ENCODE measurements at regions not wholly inside any gene's neighbourhood (a gene's known extent, or its start where the extent isn't known, plus 50 kb on each side); places are given as distances from the start of the nearest gene placed in this dataset.

GRCh38 chr9:13974891-13975290 lies 339.1 kb downstream of the NFIB start:
- DNase-seq, result no peak
- Mint-ChIP-seq H3K4me3 (no peak overlapping the region), H3K4me1 (ENCODE audit: low read depth) (no peaks in the 10 kb centered on the region), H3K36me3 (ENCODE audit: low read depth) (no peaks in the 10 kb centered on the region), H3K9me3 (no peaks in the 10 kb centered on the region), H3K27ac (no peak overlapping the region), H3K27me3 (ENCODE audit: insufficient read depth) (peaks cover 5% of the 10 kb centered on the region)
- TF ChIP-seq CTCF (IDR thresholded peaks at IDR 0.05), result no peak

- TF ChIP-seq CTCF (IDR thresholded peaks at IDR 0.05), result no peak
- no peak overlapping the region for H3K27ac Mint-ChIP-seq
- DNase-seq, result no peak
- H3K36me3 Mint-ChIP-seq (ENCODE audit: low read depth), result no peaks in the 10 kb centered on the region
- no peaks in the 10 kb centered on the region for H3K4me1 Mint-ChIP-seq (ENCODE audit: low read depth)
- no peaks in the 10 kb centered on the region for H3K9me3 Mint-ChIP-seq
- H3K27me3 Mint-ChIP-seq (ENCODE audit: insufficient read depth), result peaks cover 7% of the 10 kb centered on the region
- no peak overlapping the region for H3K4me3 Mint-ChIP-seq
Observed at GRCh38 chr9:13971966-13972655, 341.8 kb downstream of the NFIB start.

DNA sequence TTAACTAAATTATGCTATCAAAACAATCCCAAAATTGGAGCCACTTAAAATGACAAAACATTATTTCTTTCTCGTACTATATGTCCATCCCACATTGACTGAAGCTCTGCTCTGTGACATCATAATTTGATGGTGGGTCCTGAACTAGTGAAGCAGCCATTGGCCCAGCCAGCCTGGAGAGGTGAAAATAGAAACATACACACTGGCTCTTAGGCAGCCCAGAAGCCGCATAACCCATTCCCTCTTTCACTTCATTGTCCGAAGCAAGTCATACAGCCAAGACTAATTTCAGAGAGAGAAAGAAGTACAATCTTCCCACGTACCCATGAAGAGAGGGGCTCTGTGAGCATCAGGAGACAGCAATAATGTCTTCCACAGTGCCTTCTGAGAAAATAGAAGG lies 342.5 kb downstream of the NFIB start:
- TF ChIP-seq CTCF (IDR thresholded peaks at IDR 0.05), result no peak
- Mint-ChIP-seq H3K27ac (no peak overlapping the region), H3K4me1 (ENCODE audit: low read depth) (no peaks in the 10 kb centered on the region), H3K4me3 (no peak overlapping the region), H3K9me3 (no peaks in the 10 kb centered on the region), H3K36me3 (ENCODE audit: low read depth) (no peaks in the 10 kb centered on the region), H3K27me3 (ENCODE audit: insufficient read depth) (peaks cover 7% of the 10 kb centered on the region)
- no peak for DNase-seq

- H3K27ac Mint-ChIP-seq, result no peak overlapping the region
- H3K9me3 Mint-ChIP-seq, result no peaks in the 10 kb centered on the region
- no peak for DNase-seq
- no peak overlapping the region for H3K4me3 Mint-ChIP-seq
- no peaks in the 10 kb centered on the region for H3K4me1 Mint-ChIP-seq (ENCODE audit: low read depth)
- H3K36me3 Mint-ChIP-seq (ENCODE audit: low read depth), result no peaks in the 10 kb centered on the region
- H3K27me3 Mint-ChIP-seq (ENCODE audit: insufficient read depth), result peaks cover 10% of the 10 kb centered on the region
- TF ChIP-seq CTCF (IDR thresholded peaks at IDR 0.05), result no peak
Observed at GRCh38 chr9:13970426-13970825, 343.5 kb downstream of the NFIB start.

DNA sequence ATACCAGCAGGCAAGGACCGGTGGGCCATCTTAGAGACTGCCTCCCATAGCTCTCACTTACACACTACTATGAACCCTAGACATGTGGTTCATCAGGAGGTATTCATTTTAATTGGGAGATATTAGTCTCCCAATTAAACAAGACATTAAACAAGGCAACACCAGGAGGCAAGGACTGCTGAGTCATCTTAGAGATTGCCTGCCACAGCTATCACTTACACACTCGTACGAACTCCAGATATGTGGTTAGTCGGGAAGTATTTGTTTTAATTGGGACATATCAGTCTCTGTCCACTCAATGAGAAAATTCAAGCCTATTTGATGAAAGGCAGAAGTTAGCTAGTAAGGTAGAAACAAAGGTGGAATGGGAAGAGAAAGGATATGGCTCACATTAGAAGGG lies 343.9 kb downstream of the NFIB start:
- no peaks in the 10 kb centered on the region for H3K9me3 Mint-ChIP-seq
- no peak overlapping the region for H3K27ac Mint-ChIP-seq
- H3K4me1 Mint-ChIP-seq (ENCODE audit: low read depth), result no peaks in the 10 kb centered on the region
- H3K27me3 Mint-ChIP-seq (ENCODE audit: insufficient read depth), result peaks cover 11% of the 10 kb centered on the region
- no peak overlapping the region for H3K4me3 Mint-ChIP-seq
- no peak for TF ChIP-seq CTCF (IDR thresholded peaks at IDR 0.05)
- H3K36me3 Mint-ChIP-seq (ENCODE audit: low read depth), result no peaks in the 10 kb centered on the region
- no peak for DNase-seq

GRCh38 chr9:13967438-13967837 lies 346.5 kb downstream of the NFIB start:
- Mint-ChIP-seq H3K36me3 (ENCODE audit: low read depth) (no peaks in the 10 kb centered on the region), H3K9me3 (no peaks in the 10 kb centered on the region), H3K4me3 (no peak overlapping the region), H3K27ac (no peak overlapping the region), H3K27me3 (ENCODE audit: insufficient read depth) (peaks cover 12% of the 10 kb centered on the region), H3K4me1 (ENCODE audit: low read depth) (no peaks in the 10 kb centered on the region)
- DNase-seq, result no peak
- TF ChIP-seq CTCF (IDR thresholded peaks at IDR 0.05), result no peak
